PC-3 (cell line): ENCODE measurements at regions not wholly inside any gene's neighbourhood (a gene's known extent, or its start where the extent isn't known, plus 50 kb on each side); places are given as distances from the start of the nearest gene placed in this dataset.

Experiments used
- CTCF ChIP-seq: fragments of 300-600 bp; sonication (generic); conservative IDR thresholded peaks from 2 replicates; pipeline ENCODE4 v1.5.1; 2017; ENCODE audit warnings: antibody characterized with exemption, low read depth, mild to moderate bottlenecking, low read length
- EZH2 ChIP-seq: fragments of 300-600 bp; sonication (generic); IDR thresholded peaks from one replicate; pipeline ENCODE4 v1.6.1; 2017; ENCODE audit warnings: antibody characterized with exemption, mild to moderate bottlenecking, low read length; ENCODE audit not compliant: unreplicated experiment

GRCh38 chr21:28371713-28372112 lies 621.0 kb downstream of the LTN1 start:
- TF ChIP-seq CTCF: no peak
- no peak for TF ChIP-seq EZH2
